T-helper 2 cell (primary cell): ENCODE measurements at regions not wholly inside any gene's neighbourhood (a gene's known extent, or its start where the extent isn't known, plus 50 kb on each side); places are given as distances from the start of the nearest gene placed in this dataset.
A peak's percentile ranks its signal among the peaks of the same experiment; 100 is the strongest.

Source experiments
- DNase-seq, 5 experiments: peaks; one replicate each; pipeline versions ENCODE4 v3.0.0 to v3.0.0-alpha.2; 2012 to 2022

DNA sequence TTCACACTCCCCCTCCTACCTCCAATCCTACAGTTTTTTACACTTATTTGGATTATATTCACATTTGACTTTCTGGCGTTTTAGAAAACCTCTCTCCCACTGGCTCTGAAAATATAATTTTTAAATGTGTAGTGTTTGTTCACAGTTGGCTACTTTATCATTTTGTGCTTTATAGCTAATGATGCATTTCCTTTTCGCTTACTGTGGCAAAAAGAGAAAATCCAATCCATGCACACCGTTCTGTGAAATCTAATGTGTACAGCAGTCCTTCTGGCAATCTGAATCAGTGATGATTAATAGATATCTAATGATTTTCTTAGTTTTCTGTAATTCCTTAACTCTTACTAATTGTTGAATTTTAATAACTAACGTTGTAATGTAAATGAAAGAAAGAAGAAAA, 271.5 kb downstream of the ARAP2 start:
- no peak for DNase-seq

DNA sequence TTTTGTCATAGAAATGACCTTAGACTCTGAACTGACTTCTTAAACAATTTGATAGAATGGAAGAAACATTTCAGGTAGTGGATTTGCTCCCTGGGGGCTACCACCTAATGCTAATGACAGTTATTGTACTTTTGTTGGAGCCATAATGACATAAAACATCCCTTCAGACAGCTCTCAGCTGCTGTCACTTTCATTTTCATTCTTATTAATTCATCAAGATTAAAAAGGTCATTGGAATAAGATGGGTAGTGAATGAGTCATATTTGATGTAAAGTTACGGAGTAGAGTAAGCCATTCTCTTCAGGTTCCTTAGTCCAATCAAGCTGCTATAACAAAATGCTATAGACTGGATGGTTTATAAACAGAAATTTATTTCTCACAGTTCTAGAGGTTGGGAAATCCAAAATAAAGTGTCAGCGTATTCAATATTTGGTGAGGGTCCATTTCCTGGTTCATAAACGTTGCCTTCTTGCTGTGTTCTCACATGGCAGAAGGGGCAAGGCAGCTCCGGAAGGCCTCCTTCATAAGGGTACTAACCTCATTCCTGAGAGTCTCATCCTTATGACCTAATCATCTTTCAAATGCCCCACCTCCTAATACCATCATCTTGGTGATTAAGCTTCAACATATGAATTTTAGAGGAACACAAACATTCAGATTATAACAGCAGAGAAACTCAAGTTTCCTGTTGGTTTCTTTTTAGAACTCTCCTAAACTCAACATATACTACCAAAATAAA, 268.5 kb downstream of the ARAP2 start:
- peak in 1 of 5 experiments; percentile 66 for DNase-seq

DNA sequence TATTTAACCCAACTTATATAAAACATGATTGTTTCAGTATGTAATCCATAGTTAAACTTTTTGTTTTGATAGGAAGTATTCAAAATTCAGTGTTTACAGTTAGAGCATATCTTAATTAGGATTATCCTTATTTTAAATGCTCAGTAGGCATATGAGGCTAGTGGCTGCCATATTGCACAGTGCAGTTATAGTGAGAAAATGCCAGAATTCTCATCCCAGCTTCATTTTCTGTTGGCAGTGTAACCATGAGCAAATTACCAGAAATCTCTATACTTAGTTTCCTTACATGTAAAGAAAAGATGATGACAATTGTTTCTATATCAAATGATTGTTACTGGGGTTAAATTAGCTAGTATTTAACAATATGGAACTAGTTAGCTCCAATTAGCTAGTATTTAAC, 265.8 kb downstream of the ARAP2 start:
- no peak for DNase-seq

DNA sequence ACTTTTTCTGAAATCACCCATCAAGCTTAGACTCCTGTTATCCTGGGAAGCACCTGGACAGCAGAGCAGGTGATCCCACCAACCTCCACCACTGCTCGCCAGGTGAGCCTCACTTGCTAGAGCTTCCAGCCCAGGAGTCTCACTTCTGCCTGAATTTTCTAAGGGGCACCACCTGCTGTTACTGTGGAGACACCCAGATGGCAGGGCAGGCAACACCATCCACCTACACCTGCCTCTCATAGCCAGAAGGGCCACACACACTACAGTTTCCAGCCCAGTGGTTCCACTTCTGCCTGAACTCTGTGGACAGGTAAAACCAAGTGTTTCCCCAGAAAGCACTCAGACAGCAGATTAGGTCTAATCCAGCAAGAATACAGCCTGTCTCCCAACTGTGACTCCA, 262.0 kb downstream of the ARAP2 start:
- DNase-seq, result no peak

DNA sequence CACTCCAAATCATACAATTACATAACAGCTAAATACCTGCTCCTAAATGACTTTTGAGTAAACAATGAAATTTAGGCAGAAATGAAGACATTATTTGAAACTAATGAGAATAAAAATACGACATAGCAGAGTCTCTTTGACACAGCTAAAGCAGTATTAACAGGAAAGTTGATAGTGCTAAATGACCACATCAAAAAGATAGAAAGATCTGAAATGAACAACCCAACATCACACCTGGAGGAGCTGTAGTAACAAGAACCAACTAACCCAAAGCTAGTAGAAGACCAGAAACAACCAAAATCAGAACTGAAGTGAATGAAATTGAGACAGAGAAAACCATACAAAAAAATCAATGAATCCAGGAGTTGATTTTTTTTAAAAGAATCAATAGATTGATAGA, 257.8 kb downstream of the ARAP2 start:
- DNase-seq, result no peak

DNA sequence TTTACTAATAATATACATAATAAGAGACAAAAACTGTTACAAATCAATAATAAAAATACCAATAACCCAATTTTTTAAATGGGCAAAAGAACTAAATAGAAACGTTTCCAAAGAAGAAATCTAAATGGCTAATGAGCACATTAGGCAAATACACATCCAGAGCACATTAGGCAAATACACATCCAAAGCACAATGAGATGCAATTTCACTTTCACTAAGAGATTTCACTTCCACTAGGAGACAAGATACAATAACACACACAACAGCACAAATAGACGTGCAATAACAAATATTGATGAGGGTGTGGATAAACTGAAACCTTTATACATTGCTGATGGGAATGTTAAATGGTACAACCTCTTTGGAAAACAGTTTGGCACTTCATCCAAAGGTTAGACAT, 250.7 kb downstream of the ARAP2 start:
- DNase-seq, result no peak

DNA sequence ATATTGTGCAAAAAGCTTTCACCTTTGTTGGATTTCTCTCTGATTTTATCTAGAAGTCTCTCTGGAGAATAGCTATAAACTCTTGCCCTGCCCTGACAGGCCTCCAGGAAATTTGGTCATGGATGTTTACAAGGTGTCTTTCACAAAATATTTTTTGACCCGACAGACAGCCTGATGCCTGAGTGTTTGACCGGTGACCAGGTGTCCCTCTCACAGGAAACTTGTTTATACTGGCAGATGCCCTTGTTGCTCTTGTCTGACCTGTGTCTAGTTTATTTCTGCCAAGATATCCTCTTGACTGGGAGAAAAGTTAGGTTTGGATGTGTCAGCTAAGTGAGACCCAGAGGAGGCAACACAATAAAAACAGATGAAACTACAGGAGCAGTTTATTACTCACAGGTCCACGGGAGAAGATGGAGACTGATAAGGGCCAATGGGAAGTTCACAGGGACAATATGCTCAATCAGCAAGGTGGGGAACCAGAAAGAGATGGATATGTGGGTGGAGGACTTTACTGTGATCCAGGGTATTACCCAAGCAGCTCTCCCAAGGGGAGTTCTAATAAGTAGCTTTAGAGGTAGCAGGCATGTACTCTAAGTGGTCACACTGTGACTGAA, 243.3 kb downstream of the ARAP2 start:
- no peak for DNase-seq

DNA sequence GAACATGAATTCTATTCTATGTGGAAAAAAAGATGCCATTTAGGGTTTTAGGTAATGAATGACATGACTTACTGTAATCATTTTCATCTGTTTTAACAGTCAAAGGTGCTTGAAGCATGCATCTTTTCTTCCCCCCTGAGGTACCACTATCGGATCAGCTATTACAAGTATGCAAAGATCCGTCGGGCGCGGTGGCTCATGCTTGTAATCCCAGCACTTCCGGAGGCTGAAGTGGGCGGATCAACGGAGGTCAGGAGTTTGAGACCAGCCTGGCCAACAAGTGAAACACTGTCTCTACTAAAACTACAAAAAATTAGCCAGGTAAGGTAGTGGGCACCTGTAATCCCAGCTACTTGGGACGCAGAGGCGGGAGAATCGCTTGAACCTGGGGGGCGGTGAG, 241.3 kb downstream of the ARAP2 start:
- DNase-seq, result no peak

DNA sequence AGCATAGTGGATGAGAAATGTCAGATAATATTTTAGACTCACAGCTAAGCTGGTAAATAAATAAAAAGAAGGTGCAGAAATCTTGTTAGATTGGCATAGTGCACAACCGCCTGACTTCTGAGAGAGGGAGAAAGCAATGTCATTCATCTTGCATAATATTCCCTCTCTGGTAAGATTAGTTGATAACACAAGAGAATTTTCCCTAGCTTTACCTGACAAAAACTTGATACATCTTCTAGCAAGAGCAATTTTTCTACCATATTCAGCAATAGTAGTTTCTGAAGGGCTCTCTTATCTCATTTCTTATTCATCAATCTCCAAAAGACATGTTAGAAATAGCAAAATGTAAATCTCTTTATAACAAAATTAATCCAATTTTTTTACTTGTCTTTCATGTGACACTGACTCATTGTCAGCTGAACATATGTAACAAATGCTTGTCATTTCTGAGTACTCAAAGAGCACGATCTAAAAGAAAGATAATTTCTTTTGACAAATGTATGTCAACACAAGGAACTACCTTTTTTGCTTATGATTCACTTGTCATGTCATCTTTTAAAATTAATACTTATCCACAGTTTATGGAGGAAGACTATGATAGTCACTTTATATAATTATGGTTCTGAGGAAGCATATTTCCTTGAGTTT, 240.0 kb downstream of the ARAP2 start:
- no peak for DNase-seq

DNA sequence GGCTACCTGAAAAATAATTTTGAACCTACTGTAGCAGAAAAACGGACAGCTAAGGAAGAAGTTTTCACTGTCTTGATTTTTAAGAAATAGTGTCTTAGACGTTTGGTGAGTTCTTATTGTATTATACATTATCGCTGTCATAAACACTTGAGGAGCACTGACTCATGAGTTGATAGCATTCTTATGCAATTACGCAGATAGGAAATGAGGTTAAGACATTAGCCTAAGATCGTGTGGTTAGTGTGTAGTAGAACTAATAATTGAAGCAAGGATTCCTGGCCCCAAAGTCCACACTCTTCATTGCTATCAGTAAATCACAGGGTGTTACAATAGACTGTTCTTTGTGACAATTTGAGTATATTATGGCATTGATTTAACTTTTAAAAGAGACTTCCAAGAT, 238.1 kb downstream of the ARAP2 start:
- DNase-seq, result no peak

DNA sequence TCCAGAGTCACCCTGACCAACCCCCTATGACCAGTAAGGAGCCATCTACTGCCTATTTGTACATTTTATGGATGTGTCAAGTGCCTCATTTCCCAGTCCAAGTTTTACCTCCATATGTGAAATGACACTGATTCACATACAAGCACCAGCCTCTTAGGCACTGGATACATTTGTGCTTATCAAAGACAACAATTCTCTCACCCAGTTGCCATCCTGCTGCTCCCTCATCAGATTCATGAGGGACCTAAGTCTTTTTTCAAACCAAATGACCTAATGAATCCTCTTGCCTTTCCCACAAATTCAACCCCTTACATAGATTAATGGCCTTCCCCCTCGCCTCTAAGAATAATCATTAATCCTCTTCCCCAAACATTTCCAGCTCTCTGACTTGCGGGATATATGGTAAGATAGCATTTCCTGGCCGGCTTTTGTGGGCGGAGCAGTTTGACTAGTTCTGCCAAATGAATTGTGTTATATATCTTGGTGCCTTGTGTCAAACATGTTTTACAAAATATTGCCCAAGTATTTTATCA, 233.9 kb downstream of the ARAP2 start:
- DNase-seq, result no peak

DNA sequence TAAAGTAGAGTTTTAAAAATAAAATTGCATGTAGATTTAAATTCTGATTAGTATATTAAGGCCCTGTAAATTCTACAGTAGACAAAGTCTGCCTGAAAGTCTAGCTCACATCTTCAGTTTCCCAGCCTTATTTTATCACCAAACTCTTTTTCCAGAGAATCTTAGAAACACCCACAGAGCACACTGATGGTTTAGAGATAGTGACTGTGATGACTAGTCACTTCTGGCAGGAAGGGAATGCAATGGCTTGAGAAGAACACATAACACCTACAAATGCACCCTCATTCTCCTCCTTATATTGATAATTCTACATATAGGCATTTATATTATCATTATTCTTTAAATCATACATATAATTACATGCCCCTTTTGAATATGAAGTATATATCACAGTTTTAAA, 232.9 kb downstream of the ARAP2 start:
- no peak for DNase-seq

DNA sequence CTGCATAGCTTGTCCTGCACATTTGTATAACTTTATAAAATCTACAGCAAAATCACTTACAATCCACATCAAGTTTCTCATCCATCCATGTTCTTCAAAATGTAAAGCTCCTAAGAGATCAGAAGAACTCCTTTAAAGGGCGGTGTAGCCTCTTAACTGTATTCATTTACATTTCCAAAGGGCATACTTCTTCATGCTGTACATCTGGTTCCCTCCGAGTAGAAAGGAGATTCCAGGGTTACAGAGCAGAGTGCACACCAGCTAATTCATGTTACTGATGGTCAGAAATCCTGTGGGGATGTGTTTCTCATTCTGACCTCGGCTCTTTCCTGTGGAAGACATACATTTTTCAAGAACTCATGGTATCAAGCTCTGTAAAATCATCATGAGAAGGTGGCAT, 231.8 kb downstream of the ARAP2 start:
- DNase-seq, result no peak

DNA sequence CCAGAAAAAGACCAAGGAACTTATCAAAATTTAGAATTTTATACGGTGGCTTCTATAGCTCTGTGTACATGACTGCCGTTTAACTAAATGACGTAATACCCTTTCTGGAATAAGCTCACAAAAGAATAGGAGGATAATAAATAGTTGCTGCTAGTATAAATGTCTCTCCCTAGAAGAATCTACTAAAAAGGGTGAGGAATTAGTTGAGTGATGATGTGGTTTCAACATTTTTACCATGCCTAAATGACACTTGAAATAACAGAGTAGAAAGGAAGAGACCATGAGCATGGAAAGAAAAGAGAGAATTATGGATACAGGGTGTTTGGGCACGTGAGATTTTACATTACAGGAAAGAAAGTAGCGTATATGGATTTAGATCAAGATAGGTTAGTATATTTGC, 231.1 kb downstream of the ARAP2 start:
- DNase-seq, result no peak
